OCI-LY7 (cell line): ENCODE measurements at regions not wholly inside any gene's neighbourhood (a gene's known extent, or its start where the extent isn't known, plus 50 kb on each side); places are given as distances from the start of the nearest gene placed in this dataset.
A peak's percentile ranks its signal among the peaks of the same experiment; 100 is the strongest.

ENCODE experiments used
- BruUV-seq: library from RNA; stranded (reverse); fragments of 400-500 nt; replicated peaks from 2 replicates; lab custom pipeline; 2021; lab: Mats Ljungman, UMichigan
- CTCF ChIA-PET: fragments of 300-600 bp; sonication (Branson Sonifier 250); formaldehyde crosslinking; loops from one replicate; lab custom pipeline; 2022; ENCODE audit warnings: antibody characterized with exemption; ENCODE audit not compliant: unreplicated experiment; lab: Charles Lee
- POLR2A ChIA-PET: fragments of 300-600 bp; sonication (Branson Sonifier 250); formaldehyde crosslinking; loops from one replicate; lab custom pipeline; 2022; ENCODE audit warnings: antibody characterized with exemption; lab: Charles Lee
- DNase-seq: peaks from one replicate; pipeline ENCODE4 v3.0.0-alpha.2; 2015; ENCODE audit warnings: low spot score
- H2AFZ ChIP-seq: fragments of 200-600 bp; sonication (generic), shearing (Covaris generic); 2 replicates; pipeline ENCODE4 v1.6.1; 2014; ENCODE audit warnings: mild to moderate bottlenecking, antibody characterized with exemption, low read length, moderate library complexity
- H3K27ac ChIP-seq: fragments of 200-600 bp; sonication (generic); 2 replicates; pipeline ENCODE4 v1.5.1; 2014; ENCODE audit warnings: mixed run types, low read depth, mild to moderate bottlenecking, moderate library complexity, low read length, inconsistent platforms; ENCODE audit not compliant: poor library complexity, severe bottlenecking
- H3K36me3 ChIP-seq: fragments of 200-600 bp; sonication (generic); 2 replicates; pipeline ENCODE4 v1.6.1; 2014; ENCODE audit warnings: mild to moderate bottlenecking, antibody characterized with exemption, low read length, moderate library complexity, mixed read lengths; ENCODE audit not compliant: insufficient read depth
- H3K4me1 ChIP-seq: fragments of 200-600 bp; sonication (generic); 2 replicates; pipeline ENCODE4 v1.5.1; 2014; ENCODE audit warnings: mild to moderate bottlenecking, low read length; ENCODE audit not compliant: insufficient read depth, poor library complexity, severe bottlenecking
- H3K4me2 ChIP-seq: fragments of 200-600 bp; sonication (generic); 2 replicates; pipeline ENCODE4 v1.6.1; 2014; ENCODE audit warnings: mild to moderate bottlenecking, low read length
- H3K4me3 ChIP-seq: fragments of 200-600 bp; sonication (generic); 2 replicates; pipeline ENCODE4 v1.5.1; 2014; ENCODE audit warnings: mild to moderate bottlenecking, low read depth, low read length; ENCODE audit not compliant: poor library complexity, severe bottlenecking
- H3K79me2 ChIP-seq: fragments of 200-600 bp; sonication (generic); 2 replicates; pipeline ENCODE4 v1.6.1; 2016; ENCODE audit warnings: low read depth, mild to moderate bottlenecking, low read length, moderate library complexity, mixed read lengths; ENCODE audit not compliant: insufficient read depth
- H3K9me2 ChIP-seq: fragments of 200-600 bp; sonication (generic); 2 replicates; pipeline ENCODE4 v1.6.1; 2016; ENCODE audit warnings: mild to moderate bottlenecking, low read length, mixed read lengths; ENCODE audit not compliant: insufficient read depth
- H3K9me3 ChIP-seq: fragments of 200-600 bp; sonication (generic); 2 replicates; pipeline ENCODE4 v1.6.1; 2014; ENCODE audit warnings: mild to moderate bottlenecking, mixed run types, low read length, mixed read lengths
- H4K20me1 ChIP-seq: fragments of 200-600 bp; sonication (generic); 2 replicates; pipeline ENCODE4 v1.6.1; 2014; ENCODE audit warnings: mild to moderate bottlenecking, antibody characterized with exemption, low read length, moderate library complexity, mixed read lengths; ENCODE audit not compliant: insufficient read depth
- EZH2phosphoT487 ChIP-seq: fragments of 200-600 bp; sonication (generic); IDR thresholded peaks from 2 replicates; pipeline ENCODE4 v1.6.1; 2018; ENCODE audit warnings: low read depth, borderline replicate concordance, mild to moderate bottlenecking, mixed run types, antibody characterized with exemption, low read length, moderate library complexity, mixed read lengths
- intact Hi-C: fragments of 100-400 bp; cut with micrococcal nuclease; formaldehyde crosslinking; loops from one replicate; pipeline ENCODE4 v1.10.0; 2022; ENCODE audit not compliant: unreplicated experiment
- TF ChIP-seq, protein P1 (sequence below): fragments of 200-600 bp; sonication (generic); conservative IDR thresholded peaks from 2 replicates; pipeline ENCODE4 v1.5.1; 2014; ENCODE audit warnings: mild to moderate bottlenecking, antibody characterized with exemption, low read length, moderate library complexity, mixed read lengths

DNA sequence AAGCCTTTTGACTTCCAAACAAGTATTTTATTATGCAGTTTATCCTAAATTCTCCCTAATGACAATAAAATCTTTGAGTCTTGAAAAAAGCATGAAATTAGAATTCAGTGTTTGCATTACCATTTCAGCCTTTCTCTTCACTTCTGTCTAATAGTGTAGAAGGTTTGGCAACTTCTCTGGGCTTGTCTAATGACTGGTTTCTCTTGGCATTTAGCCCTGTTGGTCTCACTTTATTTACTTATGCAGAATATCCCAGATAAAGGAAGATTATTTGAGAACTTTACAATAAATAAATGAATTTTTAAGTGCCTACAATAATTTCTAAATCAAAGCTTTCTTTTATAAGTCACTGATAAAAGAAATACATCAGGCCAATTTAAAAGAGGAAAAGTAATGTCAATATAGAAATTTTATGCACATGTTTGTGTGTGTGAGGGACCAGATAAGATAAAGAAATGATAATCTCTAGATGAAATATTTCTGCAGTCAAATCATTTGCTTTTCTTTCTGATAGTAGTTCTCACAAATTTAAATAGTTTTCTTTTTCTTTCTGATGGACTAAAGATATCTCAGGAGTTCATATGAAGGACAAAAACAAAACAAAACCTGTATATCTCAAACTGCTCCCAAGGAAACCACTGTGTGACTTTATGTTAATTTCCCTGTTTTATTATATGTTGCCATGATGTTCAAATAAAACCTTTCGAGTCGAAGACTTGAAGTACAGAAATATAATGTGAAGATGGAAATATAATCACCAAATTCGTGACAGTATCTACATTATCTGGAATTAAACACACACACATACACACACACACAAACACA is 533.1 kb upstream of the CBLB start:
- no peak for DNase-seq
- H4K20me1 ChIP-seq, result no peaks in the 10 kb centered on the region
- no peaks in the 10 kb centered on the region for H3K9me2 ChIP-seq
- ChIA-PET CTCF (no interaction called here), POLR2A (interaction anchor here (0.6 to 1.0 kb wide), 2 partner anchors 15 to 148 kb away, joined by 3 read pairs; no protein-coding TSS in a partner anchor)
- H3K4me2 ChIP-seq, result no peak overlapping the region
- no peak overlapping the region for H3K4me3 ChIP-seq
- no peaks in the 10 kb centered on the region for H3K36me3 ChIP-seq
- H3K79me2 ChIP-seq, result no peaks in the 10 kb centered on the region
- no peaks in the 10 kb centered on the region for H3K4me1 ChIP-seq
- TF ChIP-seq EZH2phosphoT487, result no peak
- TF ChIP-seq, protein P1, sequence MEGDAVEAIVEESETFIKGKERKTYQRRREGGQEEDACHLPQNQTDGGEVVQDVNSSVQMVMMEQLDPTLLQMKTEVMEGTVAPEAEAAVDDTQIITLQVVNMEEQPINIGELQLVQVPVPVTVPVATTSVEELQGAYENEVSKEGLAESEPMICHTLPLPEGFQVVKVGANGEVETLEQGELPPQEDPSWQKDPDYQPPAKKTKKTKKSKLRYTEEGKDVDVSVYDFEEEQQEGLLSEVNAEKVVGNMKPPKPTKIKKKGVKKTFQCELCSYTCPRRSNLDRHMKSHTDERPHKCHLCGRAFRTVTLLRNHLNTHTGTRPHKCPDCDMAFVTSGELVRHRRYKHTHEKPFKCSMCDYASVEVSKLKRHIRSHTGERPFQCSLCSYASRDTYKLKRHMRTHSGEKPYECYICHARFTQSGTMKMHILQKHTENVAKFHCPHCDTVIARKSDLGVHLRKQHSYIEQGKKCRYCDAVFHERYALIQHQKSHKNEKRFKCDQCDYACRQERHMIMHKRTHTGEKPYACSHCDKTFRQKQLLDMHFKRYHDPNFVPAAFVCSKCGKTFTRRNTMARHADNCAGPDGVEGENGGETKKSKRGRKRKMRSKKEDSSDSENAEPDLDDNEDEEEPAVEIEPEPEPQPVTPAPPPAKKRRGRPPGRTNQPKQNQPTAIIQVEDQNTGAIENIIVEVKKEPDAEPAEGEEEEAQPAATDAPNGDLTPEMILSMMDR, result no peak
- no peak overlapping the region for H3K27ac ChIP-seq
- intact Hi-C loops, result no loop called here
- H2AFZ ChIP-seq, result no peak overlapping the region
- no TSS peak for BruUV-seq
- no peaks in the 10 kb centered on the region for H3K9me3 ChIP-seq

DNA sequence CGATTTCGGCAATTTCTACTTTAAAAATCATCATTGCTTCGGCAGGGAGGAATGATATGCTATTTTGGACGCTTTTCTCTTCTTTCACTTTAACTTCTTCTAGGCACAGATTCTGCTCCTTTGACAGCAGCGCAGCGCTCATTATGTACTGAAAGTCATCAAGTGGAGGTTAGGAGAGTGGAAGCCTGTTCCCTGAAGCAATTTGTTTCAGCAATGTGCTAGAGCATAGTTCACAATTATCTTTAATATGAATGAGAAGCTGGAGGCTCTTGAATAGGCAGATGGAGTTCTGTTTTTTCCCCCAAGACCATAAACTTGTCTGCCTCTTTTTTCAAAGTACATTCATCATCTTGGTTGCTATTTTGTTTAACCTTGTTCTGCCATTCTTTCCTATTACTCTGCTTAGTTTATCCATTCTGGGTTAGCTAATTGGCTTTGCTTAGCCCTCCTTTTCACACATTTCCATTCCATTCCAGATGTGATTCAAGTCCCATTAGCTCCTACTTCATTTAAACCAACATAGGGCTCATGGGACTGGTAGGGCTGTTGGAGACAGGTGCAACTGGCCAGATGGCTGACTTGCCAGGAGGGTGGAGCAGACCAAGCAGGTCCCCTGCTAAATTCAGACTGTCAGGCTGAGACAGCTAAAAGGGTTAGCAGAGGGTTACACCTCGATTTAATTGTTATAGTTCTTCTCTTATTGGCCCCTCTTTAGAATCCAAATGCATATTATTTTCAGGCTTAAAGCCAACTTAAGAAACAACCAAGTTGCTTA is 534.7 kb upstream of the CBLB start:
- no TSS peak for BruUV-seq
- H3K4me3 ChIP-seq, result no peak overlapping the region
- ChIA-PET POLR2A (interaction anchor here (0.5 to 1.6 kb wide), 5 partner anchors 14 to 852 kb away, joined by 3 to 5 read pairs (median 3); no protein-coding TSS in a partner anchor), CTCF (no interaction called here)
- H3K4me1 ChIP-seq, result no peaks in the 10 kb centered on the region
- H3K36me3 ChIP-seq, result no peaks in the 10 kb centered on the region
- H2AFZ ChIP-seq, result peak overlapping the region; percentile 12; the same call in 1 of the 2 replicates
- no peaks in the 10 kb centered on the region for H4K20me1 ChIP-seq
- intact Hi-C loops, result no loop called here
- no peaks in the 10 kb centered on the region for H3K9me3 ChIP-seq
- TF ChIP-seq, protein P1, result no peak
- no peaks in the 10 kb centered on the region for H3K79me2 ChIP-seq
- DNase-seq, result no peak
- 0 out of 2 replicates have a peak overlapping the region, but pooled peaks have one; percentile 10 for H3K4me2 ChIP-seq
- no peaks in the 10 kb centered on the region for H3K9me2 ChIP-seq
- H3K27ac ChIP-seq, result no peak overlapping the region
